GM12873 (cell line): ENCODE measurements at regions not wholly inside any gene's neighbourhood (a gene's known extent, or its start where the extent isn't known, plus 50 kb on each side); places are given as distances from the start of the nearest gene placed in this dataset.

ENCODE experiments used
- CTCF ChIP-seq: IDR thresholded peaks from 2 replicates; pipeline ENCODE4 v1.5.1; 2012; ENCODE audit warnings: low read depth, mild to moderate bottlenecking, moderate library complexity, low read length, control low read depth; ENCODE audit not compliant: insufficient read depth; ENCODE audit errors: missing control alignments

GRCh38 chr3:159229116-159229680 lies 427.3 kb downstream of the MFSD1 start:
- no peak for TF ChIP-seq CTCF

GRCh38 chr3:159232966-159233365 lies 431.1 kb downstream of the MFSD1 start:
- TF ChIP-seq CTCF: no peak

GRCh38 chr3:159233734-159234133 lies 431.9 kb downstream of the MFSD1 start:
- no peak for TF ChIP-seq CTCF

- TF ChIP-seq CTCF: no peak
These were observed 432.5 kb downstream of the MFSD1 start for GRCh38 chr3:159234306-159234705.

GRCh38 chr3:159236321-159236720 lies 434.5 kb downstream of the MFSD1 start:
- no peak for TF ChIP-seq CTCF

GRCh38 chr3:159237226-159237625 lies 435.4 kb downstream of the MFSD1 start:
- TF ChIP-seq CTCF: no peak

- TF ChIP-seq CTCF: no peak
These were observed 436.8 kb downstream of the MFSD1 start for GRCh38 chr3:159238646-159239045.

- TF ChIP-seq CTCF: no peak
These were observed 437.2 kb downstream of the MFSD1 start for GRCh38 chr3:159239059-159239458.
